ENCODE measurements at regions not wholly inside any gene's neighbourhood (a gene's known extent, or its start where the extent isn't known, plus 50 kb on each side); places are given as distances from the start of the nearest gene placed in this dataset.

DNA sequence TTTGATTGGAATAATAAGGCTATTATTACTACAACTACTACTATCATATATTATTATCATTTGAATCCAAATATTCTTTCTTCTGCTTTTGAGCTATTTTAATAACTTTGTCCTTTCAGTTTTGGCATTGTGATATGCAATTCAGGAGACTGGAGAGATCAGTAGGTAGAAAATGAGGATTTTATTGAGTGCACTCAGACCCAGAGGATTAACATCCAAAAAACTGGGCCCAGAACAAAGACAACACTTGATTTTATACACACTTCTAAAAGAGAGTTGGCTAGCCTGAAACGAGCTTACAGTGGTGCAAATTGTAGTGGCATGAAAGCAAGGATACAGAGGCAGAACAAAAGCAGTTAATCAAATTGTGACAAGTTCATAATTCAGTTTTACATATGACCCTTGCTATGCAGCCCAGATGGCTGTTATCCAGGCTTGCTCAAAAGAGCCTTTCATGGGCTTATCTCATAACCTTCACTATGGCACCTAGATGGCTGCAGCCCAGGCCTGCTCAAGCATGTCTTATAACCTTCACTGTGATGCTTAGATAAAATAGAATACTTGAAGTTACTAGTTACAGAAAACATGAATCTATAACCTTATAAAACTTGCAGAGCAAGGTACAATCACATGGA is 796.3 kb upstream of the RAG2 start:
- H3K27ac ChIP-seq (replicated peaks) = no peak overlapping the region
- H3K27me3 ChIP-seq (ENCODE audit: low read depth) = no peaks in the 10 kb centered on the region
- no peaks in the 10 kb centered on the region for H3K4me1 ChIP-seq
- no peaks in the 10 kb centered on the region for H3K36me3 ChIP-seq
- TF ChIP-seq, protein P1, sequence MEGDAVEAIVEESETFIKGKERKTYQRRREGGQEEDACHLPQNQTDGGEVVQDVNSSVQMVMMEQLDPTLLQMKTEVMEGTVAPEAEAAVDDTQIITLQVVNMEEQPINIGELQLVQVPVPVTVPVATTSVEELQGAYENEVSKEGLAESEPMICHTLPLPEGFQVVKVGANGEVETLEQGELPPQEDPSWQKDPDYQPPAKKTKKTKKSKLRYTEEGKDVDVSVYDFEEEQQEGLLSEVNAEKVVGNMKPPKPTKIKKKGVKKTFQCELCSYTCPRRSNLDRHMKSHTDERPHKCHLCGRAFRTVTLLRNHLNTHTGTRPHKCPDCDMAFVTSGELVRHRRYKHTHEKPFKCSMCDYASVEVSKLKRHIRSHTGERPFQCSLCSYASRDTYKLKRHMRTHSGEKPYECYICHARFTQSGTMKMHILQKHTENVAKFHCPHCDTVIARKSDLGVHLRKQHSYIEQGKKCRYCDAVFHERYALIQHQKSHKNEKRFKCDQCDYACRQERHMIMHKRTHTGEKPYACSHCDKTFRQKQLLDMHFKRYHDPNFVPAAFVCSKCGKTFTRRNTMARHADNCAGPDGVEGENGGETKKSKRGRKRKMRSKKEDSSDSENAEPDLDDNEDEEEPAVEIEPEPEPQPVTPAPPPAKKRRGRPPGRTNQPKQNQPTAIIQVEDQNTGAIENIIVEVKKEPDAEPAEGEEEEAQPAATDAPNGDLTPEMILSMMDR (IDR thresholded peaks at IDR 0.05; ENCODE audit: borderline replicate concordance) = no peak
- intact Hi-C loops (cut with micrococcal nuclease) = no loop called here
- H3K4me3 ChIP-seq = no peak overlapping the region
- H3K9me3 ChIP-seq (replicated peaks) = peaks cover 57% of the 10 kb centered on the region
- no peak for DNase-seq

DNA sequence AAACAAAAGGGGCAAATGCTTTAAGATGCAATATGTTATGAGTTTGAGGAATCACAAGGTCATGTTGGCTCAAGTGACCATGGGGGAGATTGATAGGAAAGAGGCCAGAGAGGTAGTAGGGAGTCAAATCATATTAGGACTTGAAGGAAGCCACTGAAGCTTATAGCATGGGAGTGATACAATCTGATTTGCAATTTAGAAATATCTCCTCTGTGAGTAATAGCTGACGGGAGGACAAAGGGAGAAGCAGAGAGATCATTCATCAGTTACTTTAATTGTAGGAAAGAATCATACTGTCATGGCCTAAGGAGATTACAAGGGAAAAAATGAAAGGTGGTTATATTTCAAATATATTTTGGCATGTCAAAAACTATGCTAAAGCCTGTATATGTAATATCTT is 793.6 kb upstream of the RAG2 start:
- intact Hi-C loops (cut with micrococcal nuclease) = no loop called here
- H3K4me3 ChIP-seq = no peak overlapping the region
- H3K36me3 ChIP-seq = no peaks in the 10 kb centered on the region
- TF ChIP-seq, protein P1 (IDR thresholded peaks at IDR 0.05; ENCODE audit: borderline replicate concordance) = no peak
- no peak for DNase-seq
- H3K4me1 ChIP-seq = no peaks in the 10 kb centered on the region
- no peaks in the 10 kb centered on the region for H3K27me3 ChIP-seq (ENCODE audit: low read depth)
- H3K27ac ChIP-seq (replicated peaks) = no peak overlapping the region
- peaks cover 49% of the 10 kb centered on the region for H3K9me3 ChIP-seq (replicated peaks)

DNA sequence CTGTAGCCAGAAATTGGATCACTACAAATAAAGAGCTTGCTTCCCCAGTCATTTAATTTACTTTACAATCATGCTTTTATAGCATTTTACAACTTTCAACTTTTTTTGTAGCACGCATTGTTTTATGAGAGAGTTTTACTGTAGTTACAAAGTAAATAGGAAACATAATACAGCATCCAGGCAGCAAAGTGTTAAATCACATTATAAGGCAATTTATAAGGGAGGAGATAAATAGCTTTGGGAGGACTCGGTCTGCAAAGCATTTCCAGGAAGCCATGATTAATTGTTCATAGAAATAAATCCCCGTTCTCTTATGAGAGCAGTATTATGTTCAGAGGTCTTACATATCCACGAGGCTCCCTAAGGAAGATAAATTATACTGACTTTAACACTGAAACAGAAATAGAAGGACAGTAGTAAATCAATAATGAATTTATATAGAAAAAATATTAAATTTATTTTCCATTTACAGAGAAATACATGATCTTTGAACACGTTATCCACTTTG is 792.6 kb upstream of the RAG2 start:
- intact Hi-C loops (cut with micrococcal nuclease) = no loop called here
- no peak for DNase-seq
- Histone ChIP-seq H3K27ac (replicated peaks) (no peak overlapping the region), H3K4me1 (no peaks in the 10 kb centered on the region), H3K27me3 (ENCODE audit: low read depth) (no peaks in the 10 kb centered on the region), H3K36me3 (no peaks in the 10 kb centered on the region), H3K4me3 (no peak overlapping the region), H3K9me3 (replicated peaks) (peaks cover 39% of the 10 kb centered on the region)
- TF ChIP-seq, protein P1 (IDR thresholded peaks at IDR 0.05; ENCODE audit: borderline replicate concordance) = no peak

DNA sequence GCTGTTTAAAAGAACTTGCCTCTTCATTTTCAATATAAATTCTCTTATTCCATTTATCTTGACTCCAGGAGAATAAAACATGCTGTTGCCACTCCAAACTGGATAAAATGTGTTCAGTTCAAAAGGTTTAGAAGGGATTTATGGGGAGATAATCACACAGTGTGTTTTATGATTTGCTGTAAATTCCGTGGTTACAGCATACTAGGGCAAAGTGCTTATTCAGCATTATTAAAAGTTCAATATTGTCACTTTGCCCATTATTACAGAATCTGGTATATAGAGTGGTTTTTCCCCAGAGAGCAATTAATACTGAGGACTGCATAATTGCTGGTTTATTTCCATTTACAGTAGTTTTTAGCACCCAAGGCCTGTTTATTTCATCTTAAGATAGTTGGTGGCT is 780.9 kb upstream of the RAG2 start:
- TF ChIP-seq, protein P1 (IDR thresholded peaks at IDR 0.05; ENCODE audit: borderline replicate concordance) = no peak
- no peaks in the 10 kb centered on the region for H3K4me1 ChIP-seq
- no peak overlapping the region for H3K4me3 ChIP-seq
- no peak for DNase-seq
- intact Hi-C loops (cut with micrococcal nuclease) = no loop called here
- H3K36me3 ChIP-seq = no peaks in the 10 kb centered on the region
- H3K27ac ChIP-seq (replicated peaks) = no peak overlapping the region
- peaks cover 32% of the 10 kb centered on the region for H3K9me3 ChIP-seq (replicated peaks)
- H3K27me3 ChIP-seq (ENCODE audit: low read depth) = no peaks in the 10 kb centered on the region

DNA sequence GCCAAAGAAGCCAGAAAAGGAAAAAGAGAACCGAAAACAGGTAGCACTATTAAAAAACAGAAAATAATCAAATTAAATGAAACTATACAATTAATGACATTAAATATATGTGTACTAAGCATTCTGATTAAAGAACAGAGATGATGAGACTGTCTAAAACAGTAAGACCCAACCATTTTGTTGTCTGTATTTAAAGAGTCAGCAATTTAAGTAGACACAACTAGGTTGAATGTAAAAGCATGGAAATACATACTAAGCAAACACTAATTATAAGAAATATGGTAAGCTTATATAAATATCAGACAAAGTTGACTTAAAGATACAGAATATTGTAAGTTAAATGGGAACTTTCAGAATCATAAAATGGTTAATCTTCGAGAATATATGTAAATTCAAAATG is 774.6 kb upstream of the RAG2 start:
- intact Hi-C loops (cut with micrococcal nuclease) = no loop called here
- Histone ChIP-seq H3K9me3 (replicated peaks) (peaks cover 43% of the 10 kb centered on the region), H3K4me1 (no peaks in the 10 kb centered on the region), H3K4me3 (no peak overlapping the region), H3K36me3 (no peaks in the 10 kb centered on the region), H3K27ac (replicated peaks) (no peak overlapping the region), H3K27me3 (ENCODE audit: low read depth) (no peaks in the 10 kb centered on the region)
- TF ChIP-seq, protein P1 (IDR thresholded peaks at IDR 0.05; ENCODE audit: borderline replicate concordance) = no peak
- DNase-seq = no peak

Data from left ventricle myocardium inferior (tissue), 1 donor.